IMR-90 (cell line): ENCODE measurements at regions not wholly inside any gene's neighbourhood (a gene's known extent, or its start where the extent isn't known, plus 50 kb on each side); places are given as distances from the start of the nearest gene placed in this dataset.

Source experiments
- ATAC-seq: fragments of 200-7000 bp; cut with Tn5 transposase; 2 replicates; pipeline ENCODE4 v1.9.1; 2020; ENCODE audit warnings: low read depth, mild to moderate bottlenecking, moderate library complexity
- BruUV-seq: library from RNA; stranded (reverse); fragments of 400-500 nt; replicated peaks from 2 replicates; lab custom pipeline; 2021; lab: Mats Ljungman, UMichigan
- CTCF ChIA-PET: fragments of 300-600 bp; formaldehyde crosslinking; extraction: SDS; loops from one replicate; lab custom pipeline; 2021; ENCODE audit warnings: antibody characterized with exemption; lab: Yijun Ruan, JAX
- POLR2A ChIA-PET: fragments of 300-600 bp; sonication (Branson Sonifier 250); formaldehyde crosslinking; loops from one replicate; lab custom pipeline; 2022; ENCODE audit warnings: antibody characterized with exemption; ENCODE audit not compliant: unreplicated experiment; lab: Charles Lee
- DNase-seq: peaks from one replicate; pipeline ENCODE4 v3.0.0; 2013
- H2AFZ ChIP-seq: replicated peaks from 2 replicates; pipeline ENCODE3; 2013; ENCODE audit warnings: low read length, mild to moderate bottlenecking; ENCODE audit not compliant: poor library complexity
- H2AK5ac ChIP-seq: 2 replicates; pipeline ENCODE4 v1.6.1; 2013; ENCODE audit warnings: low read depth, low read length, inconsistent platforms
- H2AK9ac ChIP-seq: replicated peaks from 2 replicates; pipeline ENCODE3; 2013; ENCODE audit warnings: mild to moderate bottlenecking, low read depth, low read length, moderate library complexity; ENCODE audit not compliant: poor library complexity
- H2BK120ac ChIP-seq: 2 replicates; pipeline ENCODE4 v1.6.1; 2013; ENCODE audit warnings: low read depth, low read length, inconsistent platforms
- H2BK15ac ChIP-seq: 3 replicates; pipeline ENCODE4 v1.6.1; 2013; ENCODE audit warnings: low read depth, low read length, inconsistent platforms
- H2BK20ac ChIP-seq: 2 replicates; pipeline ENCODE4 v1.6.1; 2013; ENCODE audit warnings: low read depth, mild to moderate bottlenecking, inconsistent platforms, low read length, moderate library complexity
- H2BK5ac ChIP-seq: 2 replicates; pipeline ENCODE4 v1.6.1; 2013; ENCODE audit warnings: mild to moderate bottlenecking, low read depth, low read length, inconsistent platforms; ENCODE audit not compliant: poor library complexity, severe bottlenecking
- H3K14ac ChIP-seq: replicated peaks from 2 replicates; pipeline ENCODE4 v1.6.1; 2013; ENCODE audit warnings: low read depth, low read length, inconsistent platforms
- H3K18ac ChIP-seq: 2 replicates; pipeline ENCODE4 v1.6.1; 2013; ENCODE audit warnings: low read depth, low read length, control low read depth
- H3K23ac ChIP-seq: 2 replicates; pipeline ENCODE4 v1.6.1; 2013; ENCODE audit warnings: low read depth, low read length, inconsistent platforms
- H3K27ac ChIP-seq: 2 replicates; pipeline ENCODE4 v1.5.1; 2013; ENCODE audit warnings: mild to moderate bottlenecking, control low read depth, low read length; ENCODE audit not compliant: insufficient read depth
- H3K27me3 ChIP-seq: 2 replicates; pipeline ENCODE4 v1.6.1; 2013; ENCODE audit warnings: low read length; ENCODE audit not compliant: control insufficient read depth, insufficient read depth
- H3K36me3 ChIP-seq: 2 replicates; pipeline ENCODE4 v1.6.1; 2013; ENCODE audit warnings: low read length, mixed read lengths; ENCODE audit not compliant: control insufficient read depth, insufficient read depth
- H3K4ac ChIP-seq: 2 replicates; pipeline ENCODE4 v1.6.1; 2013; ENCODE audit warnings: low read depth, low read length, inconsistent platforms
- H3K4me1 ChIP-seq: 2 replicates; pipeline ENCODE4 v1.6.1; 2013; ENCODE audit warnings: low read length, mixed read lengths; ENCODE audit not compliant: control insufficient read depth, insufficient read depth
- H3K4me2 ChIP-seq: 2 replicates; pipeline ENCODE4 v1.6.1; 2013; ENCODE audit warnings: low read depth, mild to moderate bottlenecking, control low read depth, low read length, moderate library complexity
- H3K4me3 ChIP-seq: 2 replicates; pipeline ENCODE4 v1.5.1; 2013; ENCODE audit warnings: low read depth, mild to moderate bottlenecking, control low read depth, low read length, moderate library complexity; ENCODE audit not compliant: insufficient read depth
- H3K56ac ChIP-seq: 2 replicates; pipeline ENCODE4 v1.6.1; 2013; ENCODE audit warnings: low read length, inconsistent platforms; ENCODE audit not compliant: insufficient read depth; ENCODE audit errors: extremely low read depth
- H3K79me1 ChIP-seq, 2 experiments: 2 replicates each; pipeline ENCODE4 v1.6.1; 2013; ENCODE audit warnings: low read length in 2 of 2, inconsistent platforms in 1 of 2, low read depth in 1 of 2
- H3K9ac ChIP-seq: 2 replicates; pipeline ENCODE4 v1.6.1; 2013; ENCODE audit warnings: low read depth, low read length, control low read depth
- H3K9me1 ChIP-seq: 2 replicates; pipeline ENCODE4 v1.6.1; 2013; ENCODE audit warnings: low read length, inconsistent platforms; ENCODE audit not compliant: insufficient read depth
- H3K9me3 ChIP-seq: 2 replicates; pipeline ENCODE4 v1.6.1; 2013; ENCODE audit warnings: low read length; ENCODE audit not compliant: control insufficient read depth, insufficient read depth
- H4K20me1 ChIP-seq: 2 replicates; pipeline ENCODE4 v1.6.1; 2013; ENCODE audit warnings: low read length, inconsistent platforms; ENCODE audit not compliant: insufficient read depth
- H4K5ac ChIP-seq: 2 replicates; pipeline ENCODE4 v1.6.1; 2013; ENCODE audit warnings: mild to moderate bottlenecking, low read depth, low read length, control low read depth
- H4K8ac ChIP-seq, 2 experiments: 2 replicates each; pipeline ENCODE4 v1.6.1; 2013; ENCODE audit warnings: low read depth in 2 of 2, low read length in 2 of 2, control low read depth in 1 of 2, inconsistent platforms in 1 of 2
- H4K91ac ChIP-seq: 2 replicates; pipeline ENCODE4 v1.6.1; 2013; ENCODE audit warnings: low read depth, low read length, inconsistent platforms; ENCODE audit not compliant: insufficient read depth
- BHLHE40 ChIP-seq: fragments of 150-350 bp; IDR thresholded peaks from 2 replicates; pipeline ENCODE4 v1.6.1; 2016; ENCODE audit warnings: mild to moderate bottlenecking, low read depth, low read length
- CHD1 ChIP-seq: IDR thresholded peaks from 2 replicates; pipeline ENCODE4 v1.6.1; 2012; ENCODE audit warnings: low read depth, low read length, improper control_type of control experiment
- FOS ChIP-seq: fragments of 150-350 bp; IDR thresholded peaks from 2 replicates; pipeline ENCODE4 v1.6.1; 2016; ENCODE audit warnings: low read depth, low read length
- MAFK ChIP-seq: IDR thresholded peaks from 2 replicates; pipeline ENCODE4 v1.6.1; 2012; ENCODE audit warnings: low read depth, low read length, improper control_type of control experiment
- MAZ ChIP-seq: IDR thresholded peaks from 2 replicates; pipeline ENCODE4 v1.6.1; 2012; ENCODE audit warnings: low read depth, mild to moderate bottlenecking, low read length, improper control_type of control experiment, moderate library complexity, borderline replicate concordance
- MXI1 ChIP-seq: IDR thresholded peaks from 2 replicates; pipeline ENCODE4 v1.6.1; 2012; ENCODE audit warnings: low read depth, mild to moderate bottlenecking, low read length, moderate library complexity, borderline replicate concordance
- NFE2L2 ChIP-seq: fragments of 150-350 bp; IDR thresholded peaks from 2 replicates; pipeline ENCODE4 v1.6.1; 2016; ENCODE audit warnings: low read depth, mild to moderate bottlenecking, low read length
- POLR2A ChIP-seq: IDR thresholded peaks from 2 replicates; pipeline ENCODE4 v1.6.1; 2012; ENCODE audit warnings: mild to moderate bottlenecking, low read depth, low read length
- RAD21 ChIP-seq: IDR thresholded peaks from 2 replicates; pipeline ENCODE4 v1.6.1; 2012; ENCODE audit warnings: low read length, improper control_type of control experiment
- RCOR1 ChIP-seq: IDR thresholded peaks from 2 replicates; pipeline ENCODE4 v1.6.1; 2012; ENCODE audit warnings: mild to moderate bottlenecking, low read length, improper control_type of control experiment; ENCODE audit not compliant: insufficient replicate concordance
- RFX5 ChIP-seq: IDR thresholded peaks from 2 replicates; pipeline ENCODE4 v1.8.0; 2012; ENCODE audit warnings: low read depth, mild to moderate bottlenecking, low read length, moderate library complexity
- SMC3 ChIP-seq: fragments of 150-350 bp; IDR thresholded peaks from 2 replicates; pipeline ENCODE4 v1.6.1; 2016; ENCODE audit warnings: low read depth, mild to moderate bottlenecking, antibody characterized with exemption, low read length, moderate library complexity
- WGBS, 2 experiments: methylation state at CpG; one replicate each; pipeline versions ENCODE4 v1.1.5 to v1.1.7; 2013; ENCODE audit warnings: missing lambda C conversion rate in 2 of 2; ENCODE audit not compliant: insufficient read length in 1 of 2; ENCODE audit errors: extremely low coverage in 2 of 2; 5-methylcytosine and 5-hydroxymethylcytosine counted together
- dilution Hi-C: fragments of 300-500 bp; cut with HindIII; formaldehyde crosslinking; loops from one replicate; pipeline ENCODE4 v1.14.3; 2018; ENCODE audit warnings: low sequenced_read_pairs; ENCODE audit not compliant: unreplicated experiment
- in situ Hi-C: fragments of 300-500 bp; cut with MboI; formaldehyde crosslinking; loops from 3 replicates; pipeline ENCODE4 v1.14.3; 2019; ENCODE audit warnings: low sequenced_read_pairs, inconsistent platforms, mixed read lengths
- intact Hi-C: fragments of 100-400 bp; cut with micrococcal nuclease; formaldehyde crosslinking; loops from 2 replicates; pipeline ENCODE4 v1.10.0; 2022
- TF ChIP-seq, protein P1 (sequence below): fragments of 150-350 bp; IDR thresholded peaks from 2 replicates; pipeline ENCODE4 v1.6.1; 2016; ENCODE audit warnings: low read depth, mild to moderate bottlenecking, low read length, moderate library complexity, borderline replicate concordance
- TF ChIP-seq, protein P2 (sequence below): fragments of 150-350 bp; IDR thresholded peaks from 2 replicates; pipeline ENCODE4 v1.6.1; 2017; ENCODE audit warnings: mild to moderate bottlenecking, antibody characterized with exemption, low read length, low read depth
- TF ChIP-seq, protein P3 (sequence below): conservative IDR thresholded peaks from 2 replicates; pipeline ENCODE4 v1.5.1; 2012; ENCODE audit warnings: mild to moderate bottlenecking, low read depth, low read length, improper control_type of control experiment

DNA sequence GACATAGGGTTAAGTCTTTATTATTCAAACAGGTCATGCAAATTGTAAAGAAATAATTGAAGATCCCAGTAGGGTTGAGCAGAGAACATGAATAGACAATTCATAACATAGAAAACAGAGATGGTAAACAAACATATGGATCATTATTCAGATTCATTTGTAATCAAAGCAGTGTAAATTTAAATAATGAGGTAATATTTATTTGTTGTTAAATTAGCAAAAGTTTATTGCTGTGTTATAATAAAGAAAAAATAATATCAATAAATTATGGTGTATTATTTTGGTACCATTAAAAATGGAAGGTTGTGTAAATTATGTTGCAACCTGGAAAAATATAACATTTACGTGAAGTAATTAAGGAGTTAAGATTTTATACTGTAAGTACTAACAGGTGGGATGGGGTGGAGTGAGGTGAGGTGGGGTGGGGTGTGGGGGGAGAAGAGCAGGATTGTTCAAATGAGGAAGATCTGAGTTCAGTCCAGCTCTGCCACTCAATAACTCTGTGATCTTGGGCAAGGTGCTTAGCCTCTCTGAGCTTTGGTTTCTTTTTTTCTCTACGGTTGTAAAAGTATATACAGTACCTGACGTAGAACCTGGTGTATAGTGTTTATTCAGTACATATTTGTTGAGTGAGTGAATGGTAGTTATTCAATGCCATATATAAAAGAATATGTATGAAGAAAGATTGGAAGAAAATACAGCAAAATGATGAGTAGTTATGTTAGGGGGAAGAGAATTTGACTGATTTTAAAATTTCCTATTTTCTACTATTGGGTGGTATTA, 140.3 kb upstream of the KIF26B start:
- TF ChIP-seq SMC3 (no peak), MAFK (no peak), RAD21 (no peak), POLR2A (no peak), BHLHE40 (no peak), MAZ (no peak), RFX5 (no peak), RCOR1 (no peak), CHD1 (no peak), FOS (no peak), NFE2L2 (no peak), MXI1 (no peak)
- TF ChIP-seq, protein P1, sequence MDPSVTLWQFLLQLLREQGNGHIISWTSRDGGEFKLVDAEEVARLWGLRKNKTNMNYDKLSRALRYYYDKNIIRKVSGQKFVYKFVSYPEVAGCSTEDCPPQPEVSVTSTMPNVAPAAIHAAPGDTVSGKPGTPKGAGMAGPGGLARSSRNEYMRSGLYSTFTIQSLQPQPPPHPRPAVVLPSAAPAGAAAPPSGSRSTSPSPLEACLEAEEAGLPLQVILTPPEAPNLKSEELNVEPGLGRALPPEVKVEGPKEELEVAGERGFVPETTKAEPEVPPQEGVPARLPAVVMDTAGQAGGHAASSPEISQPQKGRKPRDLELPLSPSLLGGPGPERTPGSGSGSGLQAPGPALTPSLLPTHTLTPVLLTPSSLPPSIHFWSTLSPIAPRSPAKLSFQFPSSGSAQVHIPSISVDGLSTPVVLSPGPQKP = no peak
- TF ChIP-seq, protein P2, sequence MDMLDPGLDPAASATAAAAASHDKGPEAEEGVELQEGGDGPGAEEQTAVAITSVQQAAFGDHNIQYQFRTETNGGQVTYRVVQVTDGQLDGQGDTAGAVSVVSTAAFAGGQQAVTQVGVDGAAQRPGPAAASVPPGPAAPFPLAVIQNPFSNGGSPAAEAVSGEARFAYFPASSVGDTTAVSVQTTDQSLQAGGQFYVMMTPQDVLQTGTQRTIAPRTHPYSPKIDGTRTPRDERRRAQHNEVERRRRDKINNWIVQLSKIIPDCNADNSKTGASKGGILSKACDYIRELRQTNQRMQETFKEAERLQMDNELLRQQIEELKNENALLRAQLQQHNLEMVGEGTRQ = no peak
- TF ChIP-seq, protein P3, sequence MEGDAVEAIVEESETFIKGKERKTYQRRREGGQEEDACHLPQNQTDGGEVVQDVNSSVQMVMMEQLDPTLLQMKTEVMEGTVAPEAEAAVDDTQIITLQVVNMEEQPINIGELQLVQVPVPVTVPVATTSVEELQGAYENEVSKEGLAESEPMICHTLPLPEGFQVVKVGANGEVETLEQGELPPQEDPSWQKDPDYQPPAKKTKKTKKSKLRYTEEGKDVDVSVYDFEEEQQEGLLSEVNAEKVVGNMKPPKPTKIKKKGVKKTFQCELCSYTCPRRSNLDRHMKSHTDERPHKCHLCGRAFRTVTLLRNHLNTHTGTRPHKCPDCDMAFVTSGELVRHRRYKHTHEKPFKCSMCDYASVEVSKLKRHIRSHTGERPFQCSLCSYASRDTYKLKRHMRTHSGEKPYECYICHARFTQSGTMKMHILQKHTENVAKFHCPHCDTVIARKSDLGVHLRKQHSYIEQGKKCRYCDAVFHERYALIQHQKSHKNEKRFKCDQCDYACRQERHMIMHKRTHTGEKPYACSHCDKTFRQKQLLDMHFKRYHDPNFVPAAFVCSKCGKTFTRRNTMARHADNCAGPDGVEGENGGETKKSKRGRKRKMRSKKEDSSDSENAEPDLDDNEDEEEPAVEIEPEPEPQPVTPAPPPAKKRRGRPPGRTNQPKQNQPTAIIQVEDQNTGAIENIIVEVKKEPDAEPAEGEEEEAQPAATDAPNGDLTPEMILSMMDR = no peak
- no peak overlapping the region for H3K4me2 ChIP-seq
- H4K8ac ChIP-seq = no peak overlapping the region
- H3K14ac ChIP-seq = no peak overlapping the region
- no peaks in the 10 kb centered on the region for H3K9me3 ChIP-seq
- H4K5ac ChIP-seq = no peak overlapping the region
- no peak overlapping the region for H3K56ac ChIP-seq
- peaks cover 5% of the 10 kb centered on the region; the same call in 1 of the 2 replicates for H3K9me1 ChIP-seq
- H3K27ac ChIP-seq = no peak overlapping the region
- no peaks in the 10 kb centered on the region for H4K20me1 ChIP-seq
- H2BK120ac ChIP-seq = no peak overlapping the region
- ChIA-PET POLR2A (no interaction called here), CTCF (no interaction called here)
- WGBS, 2 experiments = 80% methylated on average over 1 of the region's 3 CpGs; no CpG with 5 or more reads in 1 of the 2 experiments
- no peak overlapping the region for H2BK20ac ChIP-seq
- no peak overlapping the region for H2AK9ac ChIP-seq
- no peaks in the 10 kb centered on the region for H3K36me3 ChIP-seq
- intact Hi-C loops = no loop called here
- no peak overlapping the region for H3K23ac ChIP-seq
- H3K27me3 ChIP-seq = no peaks in the 10 kb centered on the region
- no peak overlapping the region for H2BK5ac ChIP-seq
- no peak overlapping the region for H2BK15ac ChIP-seq
- dilution Hi-C loops = no loop called here
- no peak for ATAC-seq
- no peak overlapping the region for H3K4me3 ChIP-seq
- in situ Hi-C loops = no loop called here
- H4K91ac ChIP-seq = no peak overlapping the region
- no peak overlapping the region for H3K4ac ChIP-seq
- H2AFZ ChIP-seq = no peak overlapping the region
- H3K79me1 ChIP-seq = no peaks in the 10 kb centered on the region
- H3K9ac ChIP-seq = no peak overlapping the region
- no peak overlapping the region for H2AK5ac ChIP-seq
- DNase-seq = no peak
- H3K18ac ChIP-seq = no peak overlapping the region
- BruUV-seq = no TSS peak
- no peaks in the 10 kb centered on the region for H3K4me1 ChIP-seq
